GM23248 (cell line): ENCODE measurements at regions not wholly inside any gene's neighbourhood (a gene's known extent, or its start where the extent isn't known, plus 50 kb on each side); places are given as distances from the start of the nearest gene placed in this dataset.
"Not testable (repeated sequence)": the region's sequence is repeated elsewhere in the genome, so short reads cannot be mapped to it uniquely, and the experiment has no call there.

Source experiments
- EZH2 ChIP-seq: fragments of 200-600 bp; sonication (generic); IDR thresholded peaks from 2 replicates; pipeline ENCODE4 v1.6.1; 2018; ENCODE audit warnings: antibody characterized with exemption, mild to moderate bottlenecking; ENCODE audit not compliant: insufficient read depth, poor library complexity, severe bottlenecking
- EZH2phosphoT487 ChIP-seq: fragments of 200-600 bp; sonication (generic); IDR thresholded peaks from 2 replicates; pipeline ENCODE4 v1.6.1; 2018; ENCODE audit warnings: antibody characterized with exemption, moderate library complexity, mild to moderate bottlenecking, low read depth; ENCODE audit not compliant: insufficient read depth

DNA sequence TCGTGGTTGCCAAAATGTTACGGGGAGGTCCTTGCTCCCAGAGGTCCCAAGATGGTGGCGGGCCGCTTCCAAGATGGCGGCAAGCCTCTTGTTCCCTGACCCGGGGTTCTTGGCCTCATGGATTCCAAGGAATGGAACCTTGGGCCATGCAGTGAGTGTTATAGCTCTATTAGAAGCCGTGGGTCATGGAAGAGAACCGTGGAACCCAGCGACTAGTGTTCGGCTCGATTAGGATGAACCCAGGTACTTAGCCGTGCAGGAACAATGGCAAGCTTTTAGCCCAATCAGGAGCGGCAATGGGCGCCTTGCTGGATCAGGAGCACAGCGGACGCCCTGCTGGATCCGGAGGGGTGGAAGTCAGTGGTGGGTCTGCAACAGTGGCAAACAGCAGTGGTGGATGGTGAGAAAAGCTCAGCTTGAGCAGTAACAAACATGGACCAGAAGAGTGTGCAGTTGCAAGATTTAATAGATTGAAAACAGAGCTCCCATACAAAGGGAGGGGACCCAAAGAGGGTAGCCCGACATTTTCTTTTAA is 89.2 kb upstream of the SMAD3 start:
- TF ChIP-seq EZH2, EZH2phosphoT487: not testable (repeated sequence)
